Cardiac septum (tissue), 1 donor: ENCODE measurements at regions not wholly inside any gene's neighbourhood (a gene's known extent, or its start where the extent isn't known, plus 50 kb on each side); places are given as distances from the start of the nearest gene placed in this dataset.

Experiments
- DNase-seq: peaks from one replicate; pipeline ENCODE4 v3.0.0-alpha.2; 2020; ENCODE audit warnings: low spot score
- intact Hi-C: fragments of 100-400 bp; cut with DNase I; formaldehyde crosslinking; loops from one replicate; pipeline ENCODE4 v1.14.0; 2022
- donor health status: DM: no; HTN: no; CAD: no.

- intact Hi-C loops = no loop called here
- no peak for DNase-seq
Measured at GRCh38 chr22:48396091-48396784, 1431.4 kb downstream of the BRD1 start.

- intact Hi-C loops = no loop called here
- no peak for DNase-seq
Measured at GRCh38 chr22:48395201-48395600, 1432.5 kb downstream of the BRD1 start.

- intact Hi-C loops = no loop called here
Measured at GRCh38 chr22:48394787-48395186, 1432.9 kb downstream of the BRD1 start.

GRCh38 chr22:48393885-48394284 lies 1433.8 kb downstream of the BRD1 start:
- no peak for DNase-seq
- intact Hi-C loops = no loop called here

More at GRCh38 chr22:48394787-48395186, 1432.9 kb downstream of the BRD1 start:
- DNase-seq = no peak

GRCh38 chr22:48393041-48393370 lies 1434.7 kb downstream of the BRD1 start:
- intact Hi-C loops = no loop called here
- DNase-seq = no peak

- no peak for DNase-seq
- intact Hi-C loops = no loop called here
Measured at GRCh38 chr22:48391820-48392219, 1435.9 kb downstream of the BRD1 start.

- intact Hi-C loops = no loop called here
Measured at GRCh38 chr22:48391171-48391711, 1436.4 kb downstream of the BRD1 start.

GRCh38 chr22:48389916-48390315 lies 1437.8 kb downstream of the BRD1 start:
- DNase-seq = no peak
- intact Hi-C loops = no loop called here

More at GRCh38 chr22:48391171-48391711, 1436.4 kb downstream of the BRD1 start:
- no peak for DNase-seq

GRCh38 chr22:48382197-48382596 lies 1445.5 kb downstream of the BRD1 start:
- intact Hi-C loops = no loop called here
- DNase-seq = no peak

- no peak for DNase-seq
- intact Hi-C loops = no loop called here
Measured at GRCh38 chr22:48380016-48380665, 1447.5 kb downstream of the BRD1 start.

GRCh38 chr22:48379371-48379770 lies 1448.3 kb downstream of the BRD1 start:
- no peak for DNase-seq
- intact Hi-C loops = no loop called here

- DNase-seq = no peak
- intact Hi-C loops = no loop called here
Measured at GRCh38 chr22:48378673-48379072, 1449.0 kb downstream of the BRD1 start.

- DNase-seq = no peak
- intact Hi-C loops = no loop called here
Measured at GRCh38 chr22:48376936-48377712, 1450.5 kb downstream of the BRD1 start.

- no peak for DNase-seq
- intact Hi-C loops = no loop called here
Measured at GRCh38 chr22:48376428-48376827, 1451.2 kb downstream of the BRD1 start.

- intact Hi-C loops = no loop called here
- no peak for DNase-seq
Measured at GRCh38 chr22:48373626-48374173, 1454.0 kb downstream of the BRD1 start.

- intact Hi-C loops = no loop called here
Measured at GRCh38 chr22:48372390-48372789, 1455.3 kb downstream of the BRD1 start.

GRCh38 chr22:48371391-48371790 lies 1456.3 kb downstream of the BRD1 start:
- no peak for DNase-seq
- intact Hi-C loops = no loop called here

More at GRCh38 chr22:48372390-48372789, 1455.3 kb downstream of the BRD1 start:
- DNase-seq = no peak

GRCh38 chr22:48370508-48371325 lies 1457.0 kb downstream of the BRD1 start:
- no peak for DNase-seq
- intact Hi-C loops = no loop called here

- intact Hi-C loops = no loop called here
Measured at GRCh38 chr22:48369789-48370507, 1457.7 kb downstream of the BRD1 start.

More at GRCh38 chr22:48369789-48370507, 1457.7 kb downstream of the BRD1 start:
- no peak for DNase-seq
